IMR-90 (cell line): ENCODE measurements at regions not wholly inside any gene's neighbourhood (a gene's known extent, or its start where the extent isn't known, plus 50 kb on each side); places are given as distances from the start of the nearest gene placed in this dataset.

Experiments
- ATAC-seq: fragments of 200-7000 bp; cut with Tn5 transposase; 2 replicates; pipeline ENCODE4 v1.9.1; 2020; ENCODE audit warnings: low read depth, mild to moderate bottlenecking, moderate library complexity
- BruUV-seq: library from RNA; stranded (reverse); fragments of 400-500 nt; replicated peaks from 2 replicates; lab custom pipeline; 2021; lab: Mats Ljungman, UMichigan
- CTCF ChIA-PET: fragments of 300-600 bp; formaldehyde crosslinking; extraction: SDS; loops from one replicate; lab custom pipeline; 2021; ENCODE audit warnings: antibody characterized with exemption; lab: Yijun Ruan, JAX
- POLR2A ChIA-PET: fragments of 300-600 bp; sonication (Branson Sonifier 250); formaldehyde crosslinking; loops from one replicate; lab custom pipeline; 2022; ENCODE audit warnings: antibody characterized with exemption; ENCODE audit not compliant: unreplicated experiment; lab: Charles Lee
- DNase-seq: peaks from one replicate; pipeline ENCODE4 v3.0.0; 2013
- H2AFZ ChIP-seq: replicated peaks from 2 replicates; pipeline ENCODE3; 2013; ENCODE audit warnings: low read length, mild to moderate bottlenecking; ENCODE audit not compliant: poor library complexity
- H2AK5ac ChIP-seq: 2 replicates; pipeline ENCODE4 v1.6.1; 2013; ENCODE audit warnings: low read depth, low read length, inconsistent platforms
- H2AK9ac ChIP-seq: replicated peaks from 2 replicates; pipeline ENCODE3; 2013; ENCODE audit warnings: mild to moderate bottlenecking, low read depth, low read length, moderate library complexity; ENCODE audit not compliant: poor library complexity
- H2BK120ac ChIP-seq: 2 replicates; pipeline ENCODE4 v1.6.1; 2013; ENCODE audit warnings: low read depth, low read length, inconsistent platforms
- H2BK15ac ChIP-seq: 3 replicates; pipeline ENCODE4 v1.6.1; 2013; ENCODE audit warnings: low read depth, low read length, inconsistent platforms
- H2BK20ac ChIP-seq: 2 replicates; pipeline ENCODE4 v1.6.1; 2013; ENCODE audit warnings: low read depth, mild to moderate bottlenecking, inconsistent platforms, low read length, moderate library complexity
- H2BK5ac ChIP-seq: 2 replicates; pipeline ENCODE4 v1.6.1; 2013; ENCODE audit warnings: mild to moderate bottlenecking, low read depth, low read length, inconsistent platforms; ENCODE audit not compliant: poor library complexity, severe bottlenecking
- H3K14ac ChIP-seq: replicated peaks from 2 replicates; pipeline ENCODE4 v1.6.1; 2013; ENCODE audit warnings: low read depth, low read length, inconsistent platforms
- H3K18ac ChIP-seq: 2 replicates; pipeline ENCODE4 v1.6.1; 2013; ENCODE audit warnings: low read depth, low read length, control low read depth
- H3K23ac ChIP-seq: 2 replicates; pipeline ENCODE4 v1.6.1; 2013; ENCODE audit warnings: low read depth, low read length, inconsistent platforms
- H3K27ac ChIP-seq: 2 replicates; pipeline ENCODE4 v1.5.1; 2013; ENCODE audit warnings: mild to moderate bottlenecking, control low read depth, low read length; ENCODE audit not compliant: insufficient read depth
- H3K27me3 ChIP-seq: 2 replicates; pipeline ENCODE4 v1.6.1; 2013; ENCODE audit warnings: low read length; ENCODE audit not compliant: control insufficient read depth, insufficient read depth
- H3K36me3 ChIP-seq: 2 replicates; pipeline ENCODE4 v1.6.1; 2013; ENCODE audit warnings: low read length, mixed read lengths; ENCODE audit not compliant: control insufficient read depth, insufficient read depth
- H3K4ac ChIP-seq: 2 replicates; pipeline ENCODE4 v1.6.1; 2013; ENCODE audit warnings: low read depth, low read length, inconsistent platforms
- H3K4me1 ChIP-seq: 2 replicates; pipeline ENCODE4 v1.6.1; 2013; ENCODE audit warnings: low read length, mixed read lengths; ENCODE audit not compliant: control insufficient read depth, insufficient read depth
- H3K4me2 ChIP-seq: 2 replicates; pipeline ENCODE4 v1.6.1; 2013; ENCODE audit warnings: low read depth, mild to moderate bottlenecking, control low read depth, low read length, moderate library complexity
- H3K4me3 ChIP-seq: 2 replicates; pipeline ENCODE4 v1.5.1; 2013; ENCODE audit warnings: low read depth, mild to moderate bottlenecking, control low read depth, low read length, moderate library complexity; ENCODE audit not compliant: insufficient read depth
- H3K56ac ChIP-seq: 2 replicates; pipeline ENCODE4 v1.6.1; 2013; ENCODE audit warnings: low read length, inconsistent platforms; ENCODE audit not compliant: insufficient read depth; ENCODE audit errors: extremely low read depth
- H3K79me1 ChIP-seq, 2 experiments: 2 replicates each; pipeline ENCODE4 v1.6.1; 2013; ENCODE audit warnings: low read length in 2 of 2, inconsistent platforms in 1 of 2, low read depth in 1 of 2
- H3K9ac ChIP-seq: 2 replicates; pipeline ENCODE4 v1.6.1; 2013; ENCODE audit warnings: low read depth, low read length, control low read depth
- H3K9me1 ChIP-seq: 2 replicates; pipeline ENCODE4 v1.6.1; 2013; ENCODE audit warnings: low read length, inconsistent platforms; ENCODE audit not compliant: insufficient read depth
- H3K9me3 ChIP-seq: 2 replicates; pipeline ENCODE4 v1.6.1; 2013; ENCODE audit warnings: low read length; ENCODE audit not compliant: control insufficient read depth, insufficient read depth
- H4K20me1 ChIP-seq: 2 replicates; pipeline ENCODE4 v1.6.1; 2013; ENCODE audit warnings: low read length, inconsistent platforms; ENCODE audit not compliant: insufficient read depth
- H4K5ac ChIP-seq: 2 replicates; pipeline ENCODE4 v1.6.1; 2013; ENCODE audit warnings: mild to moderate bottlenecking, low read depth, low read length, control low read depth
- H4K8ac ChIP-seq, 2 experiments: 2 replicates each; pipeline ENCODE4 v1.6.1; 2013; ENCODE audit warnings: low read depth in 2 of 2, low read length in 2 of 2, control low read depth in 1 of 2, inconsistent platforms in 1 of 2
- H4K91ac ChIP-seq: 2 replicates; pipeline ENCODE4 v1.6.1; 2013; ENCODE audit warnings: low read depth, low read length, inconsistent platforms; ENCODE audit not compliant: insufficient read depth
- CHD1 ChIP-seq: IDR thresholded peaks from 2 replicates; pipeline ENCODE4 v1.6.1; 2012; ENCODE audit warnings: low read depth, low read length, improper control_type of control experiment
- SMC3 ChIP-seq: fragments of 150-350 bp; IDR thresholded peaks from 2 replicates; pipeline ENCODE4 v1.6.1; 2016; ENCODE audit warnings: low read depth, mild to moderate bottlenecking, antibody characterized with exemption, low read length, moderate library complexity
- WGBS, 2 experiments: methylation state at CpG; one replicate each; pipeline versions ENCODE4 v1.1.5 to v1.1.7; 2013; ENCODE audit warnings: missing lambda C conversion rate in 2 of 2; ENCODE audit not compliant: insufficient read length in 1 of 2; ENCODE audit errors: extremely low coverage in 2 of 2; 5-methylcytosine and 5-hydroxymethylcytosine counted together
- dilution Hi-C: fragments of 300-500 bp; cut with HindIII; formaldehyde crosslinking; loops from one replicate; pipeline ENCODE4 v1.14.3; 2018; ENCODE audit warnings: low sequenced_read_pairs; ENCODE audit not compliant: unreplicated experiment
- in situ Hi-C: fragments of 300-500 bp; cut with MboI; formaldehyde crosslinking; loops from 3 replicates; pipeline ENCODE4 v1.14.3; 2019; ENCODE audit warnings: low sequenced_read_pairs, inconsistent platforms, mixed read lengths
- intact Hi-C: fragments of 100-400 bp; cut with micrococcal nuclease; formaldehyde crosslinking; loops from 2 replicates; pipeline ENCODE4 v1.10.0; 2022

- Histone ChIP-seq H3K4me2 (no peak overlapping the region), H3K4me3 (no peak overlapping the region), H4K8ac (no peak overlapping the region), H3K79me1 (no peaks in the 10 kb centered on the region), H3K9me3 (peaks cover 8% of the 10 kb centered on the region), H3K9me1 (no peaks in the 10 kb centered on the region), H2BK120ac (no peak overlapping the region), H2AFZ (no peak overlapping the region), H4K20me1 (no peaks in the 10 kb centered on the region), H2AK5ac (no peak overlapping the region), H3K4me1 (no peaks in the 10 kb centered on the region), H3K36me3 (no peaks in the 10 kb centered on the region), H3K56ac (no peak overlapping the region), H3K9ac (no peak overlapping the region), H2BK15ac (no peak overlapping the region), H3K27me3 (no peaks in the 10 kb centered on the region), H3K14ac (no peak overlapping the region), H3K27ac (no peak overlapping the region), H2AK9ac (no peak overlapping the region), H3K23ac (no peak overlapping the region), H2BK20ac (no peak overlapping the region), H4K91ac (no peak overlapping the region), H3K18ac (no peak overlapping the region), H3K4ac (no peak overlapping the region), H2BK5ac (no peak overlapping the region), H4K5ac (no peak overlapping the region)
- WGBS, 2 experiments = 56% methylated on average over 1 of the region's 3 CpGs; no CpG with 5 or more reads in 1 of the 2 experiments
- intact Hi-C loops (no loop called here), in situ Hi-C loops (no loop called here), dilution Hi-C loops (no loop called here)
- ChIA-PET POLR2A (no interaction called here), CTCF (no interaction called here)
- no peak for DNase-seq
- no TSS peak for BruUV-seq
- no peak for TF ChIP-seq CHD1
- no peak for TF ChIP-seq SMC3
- ATAC-seq = no peak
These were observed 731.9 kb upstream of the PCDH10 start for GRCh38 chr4:132417220-132417619.
